Urinary bladder (tissue), 3 donors: ENCODE measurements at regions not wholly inside any gene's neighbourhood (a gene's known extent, or its start where the extent isn't known, plus 50 kb on each side); places are given as distances from the start of the nearest gene placed in this dataset.

ENCODE experiments used
- DNase-seq: peaks from one replicate; pipeline ENCODE4 v3.0.0-alpha.2; 2015; ENCODE audit errors: extremely low spot score
- H3K27ac ChIP-seq: one replicate; pipeline ENCODE4 v1.5.1; 2013; ENCODE audit warnings: low read depth, mild to moderate bottlenecking, moderate library complexity
- H3K36me3 ChIP-seq: one replicate; pipeline ENCODE4 v1.6.1; 2013; ENCODE audit warnings: mild to moderate bottlenecking, moderate library complexity; ENCODE audit not compliant: insufficient read depth
- H3K4me1 ChIP-seq: one replicate; pipeline ENCODE4 v1.6.1; 2013; ENCODE audit warnings: mild to moderate bottlenecking, moderate library complexity; ENCODE audit not compliant: insufficient read depth
- H3K4me3 ChIP-seq: one replicate; pipeline ENCODE4 v1.5.1; 2013; ENCODE audit warnings: low read depth, low read length
- WGBS: extraction: QIAGEN DNeasy Blood & Tissue Kit; methylation state at CpG from one replicate; pipeline ENCODE4 v1.1.7; 2013; 5-methylcytosine and 5-hydroxymethylcytosine counted together
- donor health status: healthy with polysubstance abuse.
- donor health status: healthy.

DNA sequence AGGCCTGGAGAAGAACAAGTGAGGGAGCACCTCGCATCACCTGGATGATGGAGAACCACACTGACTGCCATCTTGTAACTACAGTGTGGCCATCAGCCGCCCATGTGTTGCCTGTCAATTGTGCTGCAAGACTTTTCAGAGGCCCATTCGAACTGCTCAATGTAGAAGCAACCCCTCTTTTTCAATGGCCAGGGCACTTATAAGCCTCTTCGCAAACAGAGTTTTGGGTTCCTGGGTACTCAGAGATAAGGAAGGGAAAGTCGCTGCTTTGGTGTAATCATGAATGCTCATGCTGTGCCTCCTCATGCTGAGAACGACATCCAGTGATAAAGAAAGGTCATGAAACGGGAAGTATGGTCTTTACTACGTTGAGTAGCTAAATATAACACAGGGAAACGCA is 143.9 kb upstream of the SLC39A10 start:
- H3K36me3 ChIP-seq: no peaks in the 10 kb centered on the region
- no peak overlapping the region for H3K4me3 ChIP-seq
- H3K4me1 ChIP-seq: no peaks in the 10 kb centered on the region
- no peak for DNase-seq
- 63% methylated on average over 9 of the region's 9 CpGs for WGBS
- no peak overlapping the region for H3K27ac ChIP-seq

DNA sequence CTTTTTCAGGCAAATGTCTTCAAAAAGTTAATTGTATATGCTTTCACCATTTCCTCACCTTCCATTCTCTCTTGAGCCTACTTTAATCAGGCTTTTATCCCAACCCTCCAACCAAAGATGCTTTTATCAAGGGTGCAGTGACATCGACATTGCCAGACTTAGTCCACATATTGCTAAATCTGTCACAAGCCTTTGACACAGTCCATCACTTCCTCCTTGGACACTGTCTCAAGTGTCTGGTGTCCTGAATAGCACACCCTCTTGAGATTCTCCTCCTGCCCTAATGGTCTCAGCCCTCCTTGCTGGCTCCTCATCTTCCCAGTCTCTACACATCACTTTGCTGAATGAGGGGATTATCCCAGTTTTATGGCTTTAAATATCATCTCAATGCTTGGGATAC is 147.5 kb upstream of the SLC39A10 start:
- Histone ChIP-seq H3K36me3 (no peaks in the 10 kb centered on the region), H3K27ac (no peak overlapping the region), H3K4me3 (no peak overlapping the region), H3K4me1 (no peaks in the 10 kb centered on the region)
- 92% methylated on average over 1 of the region's 1 CpG for WGBS
- DNase-seq: no peak

DNA sequence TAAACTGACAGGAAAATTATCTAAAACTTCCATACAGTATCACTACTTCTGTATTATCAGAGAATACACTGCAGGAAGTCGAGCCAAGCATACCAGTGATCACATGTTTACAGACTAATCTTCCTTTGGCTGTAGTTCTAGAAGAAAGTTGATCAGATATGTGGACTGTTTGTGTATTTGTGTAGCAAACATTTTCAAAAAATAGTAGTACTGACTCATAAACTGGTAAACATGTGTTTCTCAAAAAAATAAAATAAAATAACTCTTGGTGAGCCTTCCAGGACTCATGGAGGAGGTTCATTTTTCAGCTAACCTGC is 148.9 kb upstream of the SLC39A10 start:
- no peak for DNase-seq
- Histone ChIP-seq H3K27ac (no peak overlapping the region), H3K36me3 (no peaks in the 10 kb centered on the region), H3K4me3 (no peak overlapping the region), H3K4me1 (no peaks in the 10 kb centered on the region)
- 52% methylated on average over 1 of the region's 1 CpG for WGBS

DNA sequence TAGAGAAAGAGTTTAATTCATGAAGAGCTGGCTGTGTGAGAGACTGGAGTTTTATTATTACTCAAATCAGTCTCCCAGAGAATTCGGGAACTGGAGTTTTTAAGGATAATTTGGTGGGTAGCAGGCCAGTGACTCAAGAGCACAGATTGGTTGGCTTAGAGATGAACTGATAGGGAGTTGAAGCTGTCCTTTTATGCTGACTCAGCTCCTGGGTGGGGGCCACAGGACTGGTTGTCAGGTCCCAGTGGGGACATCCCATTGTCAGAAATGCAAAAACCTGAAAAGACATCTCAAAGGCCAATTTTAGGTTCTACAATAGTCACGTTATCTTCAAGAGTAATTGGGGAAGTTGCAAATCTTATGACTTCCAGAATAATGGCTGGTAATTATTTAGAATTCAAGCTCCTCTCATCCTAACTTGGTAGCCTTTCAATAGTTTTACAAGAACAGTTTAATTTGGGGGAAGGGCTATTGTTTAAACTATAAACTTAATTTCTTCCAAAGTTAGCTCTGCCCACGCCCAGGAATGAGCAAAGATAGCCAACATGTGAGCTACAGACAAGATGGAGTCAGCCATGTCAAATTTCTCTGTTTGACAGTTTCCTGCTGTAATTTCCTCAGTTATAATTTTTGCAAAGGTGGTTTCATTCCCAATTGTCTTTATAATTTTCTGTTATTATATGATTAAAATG is 149.4 kb upstream of the SLC39A10 start:
- Histone ChIP-seq H3K4me1 (no peaks in the 10 kb centered on the region), H3K27ac (no peak overlapping the region), H3K4me3 (no peak overlapping the region), H3K36me3 (no peaks in the 10 kb centered on the region)
- WGBS: 78% methylated on average over 3 of the region's 3 CpGs
- DNase-seq: no peak

DNA sequence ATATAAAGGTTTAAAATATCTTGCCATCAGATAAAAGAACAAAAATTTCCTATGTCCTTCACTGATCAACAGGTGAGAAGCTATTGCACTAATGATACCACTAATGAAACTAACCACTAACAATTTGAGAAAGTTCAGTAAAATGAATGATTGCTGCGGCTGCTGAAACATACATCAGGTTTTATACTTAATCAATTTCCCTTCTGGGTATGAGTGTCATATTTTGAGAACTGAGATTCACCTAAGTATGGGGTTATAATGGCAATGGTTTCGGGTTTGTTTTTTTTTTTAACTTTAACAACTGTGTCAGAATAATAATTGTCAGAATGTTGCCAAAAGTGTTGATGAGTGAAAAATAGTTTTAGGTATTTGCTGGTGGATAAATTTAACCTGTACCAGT is 151.3 kb upstream of the SLC39A10 start:
- WGBS: 93% methylated on average over 2 of the region's 2 CpGs
- no peaks in the 10 kb centered on the region for H3K36me3 ChIP-seq
- no peak for DNase-seq
- no peak overlapping the region for H3K4me3 ChIP-seq
- H3K27ac ChIP-seq: no peak overlapping the region
- H3K4me1 ChIP-seq: no peaks in the 10 kb centered on the region

DNA sequence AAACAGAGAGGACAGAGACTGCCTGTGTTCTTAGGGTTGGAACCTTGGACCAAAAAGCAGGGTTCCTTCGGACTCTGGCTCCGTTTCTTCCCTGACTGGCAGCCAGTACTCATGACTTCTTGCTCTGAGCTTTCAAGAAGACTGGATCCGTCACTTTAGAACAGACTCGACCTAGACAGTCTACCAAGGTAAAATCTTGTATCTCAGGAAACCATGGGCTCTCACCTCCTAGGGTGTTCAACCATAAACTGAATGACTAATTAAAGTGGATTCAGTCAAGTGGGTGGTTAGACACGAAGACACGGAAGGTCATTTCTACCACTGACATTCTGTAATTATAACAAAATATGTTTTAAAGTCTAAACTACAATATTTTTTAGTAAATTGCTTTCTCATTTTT is 153.8 kb upstream of the SLC39A10 start:
- H3K4me1 ChIP-seq: no peaks in the 10 kb centered on the region
- H3K36me3 ChIP-seq: no peaks in the 10 kb centered on the region
- no peak for DNase-seq
- no peak overlapping the region for H3K4me3 ChIP-seq
- 92% methylated on average over 6 of the region's 6 CpGs for WGBS
- no peak overlapping the region for H3K27ac ChIP-seq

DNA sequence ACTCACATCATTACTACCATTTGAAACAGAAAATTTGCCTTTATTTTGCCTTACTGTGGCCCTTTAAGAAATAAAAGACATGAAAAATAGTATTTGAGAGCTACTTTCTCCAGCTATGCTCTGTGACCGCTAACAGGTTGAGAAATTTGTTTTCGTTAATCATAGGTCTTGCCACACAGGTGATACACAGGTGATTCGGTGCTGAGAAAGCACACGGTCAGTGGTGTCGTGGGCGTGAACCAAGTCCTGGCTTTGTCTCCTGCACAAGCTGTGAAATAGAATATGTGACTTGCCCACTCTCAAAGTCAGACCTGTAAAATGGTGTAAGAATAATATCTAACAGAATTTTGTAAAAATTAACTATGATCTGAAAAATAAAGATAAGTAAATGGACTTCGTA is 155.3 kb upstream of the SLC39A10 start:
- no peak overlapping the region for H3K4me3 ChIP-seq
- no peaks in the 10 kb centered on the region for H3K36me3 ChIP-seq
- H3K4me1 ChIP-seq: no peaks in the 10 kb centered on the region
- no peak for DNase-seq
- no peak overlapping the region for H3K27ac ChIP-seq
- 92% methylated on average over 7 of the region's 7 CpGs for whole genome bisulfite sequencing

DNA sequence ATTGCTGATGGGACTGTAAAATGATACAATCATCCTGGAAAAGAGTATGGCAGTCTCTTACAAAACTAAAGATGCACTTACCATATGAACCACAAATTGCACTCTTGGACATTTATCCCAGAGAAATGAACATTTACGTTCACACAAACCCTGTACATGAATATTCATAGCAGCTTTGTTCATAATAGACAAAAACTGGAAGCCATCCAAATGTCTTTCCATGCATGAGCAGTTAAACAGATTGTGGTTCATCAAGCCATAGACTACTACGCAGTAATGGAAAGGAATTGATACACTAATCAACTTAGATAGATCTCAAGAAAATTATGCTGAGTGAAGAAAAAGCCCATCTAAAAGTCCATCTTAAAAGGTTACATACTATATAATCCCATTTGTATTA is 156.1 kb upstream of the SLC39A10 start:
- DNase-seq: no peak
- peaks cover 1% of the 10 kb centered on the region for H3K36me3 ChIP-seq
- H3K27ac ChIP-seq: no peak overlapping the region
- WGBS: 88% methylated on average over 2 of the region's 2 CpGs
- H3K4me1 ChIP-seq: no peaks in the 10 kb centered on the region
- H3K4me3 ChIP-seq: no peak overlapping the region

DNA sequence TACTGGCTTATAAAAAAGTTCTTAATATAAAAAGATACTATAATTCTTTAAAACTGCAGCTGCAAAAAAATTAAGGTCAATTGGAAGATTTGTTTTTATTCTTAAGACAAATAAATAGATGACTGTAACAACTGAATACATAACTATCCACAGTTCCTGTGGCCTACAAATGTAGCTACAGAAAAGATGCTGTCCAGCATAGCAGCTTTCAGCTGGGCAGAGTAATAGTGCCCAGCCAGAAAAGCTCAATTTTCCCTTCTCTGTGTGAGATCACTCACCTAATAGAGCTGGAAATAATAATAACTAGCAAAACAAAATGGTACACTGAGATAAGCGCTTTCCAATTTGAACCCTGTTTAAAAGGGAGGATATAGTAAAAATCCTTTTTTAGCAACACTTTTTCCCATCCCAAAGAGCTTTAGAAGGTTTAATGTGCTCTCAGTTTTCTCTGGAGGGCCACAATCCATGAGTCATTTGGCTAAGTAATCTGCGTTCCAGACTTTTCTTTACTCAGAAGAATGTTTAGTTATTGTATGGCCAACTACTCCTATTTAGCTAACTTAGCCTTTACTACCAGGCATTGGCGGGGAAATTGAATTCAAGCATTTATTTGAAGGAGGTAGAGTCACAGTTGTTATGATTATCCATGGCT is 158.1 kb upstream of the SLC39A10 start:
- no peak overlapping the region for H3K4me3 ChIP-seq
- H3K27ac ChIP-seq: no peak overlapping the region
- WGBS: 79% methylated on average over 3 of the region's 3 CpGs
- no peak for DNase-seq
- H3K36me3 ChIP-seq: peaks cover 1% of the 10 kb centered on the region
- no peaks in the 10 kb centered on the region for H3K4me1 ChIP-seq

DNA sequence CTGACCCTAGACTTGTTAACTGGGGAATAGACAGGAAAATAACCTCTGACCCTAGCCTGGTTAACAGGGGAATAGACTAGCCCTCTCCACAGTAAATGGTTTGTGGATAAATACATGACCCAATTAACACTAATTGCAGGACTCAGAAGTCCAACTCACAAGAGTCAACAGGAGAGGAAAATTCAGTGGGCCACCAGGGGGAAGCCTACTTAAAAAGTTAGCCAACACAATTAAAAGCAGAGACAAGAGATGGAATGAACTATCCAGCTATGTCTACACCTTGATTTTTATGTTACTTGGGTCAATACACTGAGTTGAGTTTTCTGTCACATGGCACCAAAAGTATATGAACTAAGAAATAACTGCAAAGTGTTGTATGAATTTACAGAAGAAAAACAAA is 158.8 kb upstream of the SLC39A10 start:
- Histone ChIP-seq H3K27ac (no peak overlapping the region), H3K4me1 (no peaks in the 10 kb centered on the region), H3K4me3 (no peak overlapping the region), H3K36me3 (peaks cover 1% of the 10 kb centered on the region)
- no peak for DNase-seq

DNA sequence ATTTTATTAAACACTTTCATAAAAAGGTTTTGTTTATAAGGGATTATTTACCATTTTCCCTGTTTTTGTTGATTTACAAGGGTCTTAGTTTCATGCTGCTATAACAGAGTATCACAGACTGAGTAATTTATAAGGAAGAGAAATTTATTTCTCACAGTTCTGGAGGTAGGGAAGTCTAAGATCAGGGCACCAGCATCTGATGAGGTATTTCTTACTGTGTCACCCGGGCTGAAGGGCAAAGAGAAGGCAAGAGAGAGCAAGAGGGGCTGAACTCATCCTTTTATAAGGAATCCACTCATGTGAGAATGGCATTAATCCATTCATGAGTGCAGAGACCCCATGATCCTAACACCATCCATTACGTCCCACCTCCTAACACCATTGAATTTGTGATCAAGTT is 160.0 kb upstream of the SLC39A10 start:
- no peak for DNase-seq
- Histone ChIP-seq H3K4me3 (no peak overlapping the region), H3K4me1 (no peaks in the 10 kb centered on the region), H3K36me3 (peaks cover 1% of the 10 kb centered on the region), H3K27ac (no peak overlapping the region)
- 92% methylated on average over 2 of the region's 2 CpGs for whole genome bisulfite sequencing

DNA sequence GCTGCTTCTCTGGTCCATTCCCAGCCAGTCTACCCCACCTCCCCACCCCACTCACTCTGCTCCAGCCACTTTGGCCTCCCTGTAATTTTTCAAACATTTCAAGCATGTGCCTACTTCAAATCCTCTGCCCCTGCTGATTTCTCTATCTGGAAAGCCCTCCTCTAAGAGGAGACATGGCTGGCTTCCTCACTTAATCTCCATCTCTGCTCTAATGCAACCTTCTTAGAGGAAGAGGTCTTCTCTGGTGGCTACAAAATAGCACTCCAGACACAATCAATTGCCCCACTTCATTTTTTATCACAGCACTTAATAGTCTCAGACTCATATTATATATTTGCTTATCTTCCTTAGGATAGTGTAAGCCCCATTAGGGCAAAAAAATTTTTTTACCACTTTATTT is 161.1 kb upstream of the SLC39A10 start:
- Histone ChIP-seq H3K4me1 (no peaks in the 10 kb centered on the region), H3K36me3 (peaks cover 1% of the 10 kb centered on the region), H3K4me3 (no peak overlapping the region), H3K27ac (no peak overlapping the region)
- DNase-seq: no peak

DNA sequence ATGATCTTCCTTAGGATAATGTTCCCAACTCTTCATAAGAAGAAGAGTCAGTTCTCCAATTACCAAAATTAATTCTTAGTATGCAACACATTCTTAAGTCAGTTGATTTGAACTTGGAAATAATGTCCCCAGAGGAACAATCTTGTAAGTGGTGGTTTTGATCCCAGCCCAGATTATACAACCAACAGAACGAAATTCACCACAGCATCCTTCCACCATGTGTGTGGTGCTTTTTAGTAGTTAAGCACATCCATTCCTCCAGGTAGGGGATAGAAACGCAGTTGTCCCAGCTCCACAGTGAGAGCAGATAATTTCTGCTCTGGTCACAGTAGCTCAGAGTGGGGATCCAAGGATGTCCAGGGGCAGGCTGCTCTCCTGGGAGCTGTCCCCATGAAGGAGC is 161.7 kb upstream of the SLC39A10 start:
- DNase-seq: no peak
- Histone ChIP-seq H3K4me3 (no peak overlapping the region), H3K4me1 (no peaks in the 10 kb centered on the region), H3K36me3 (peaks cover 1% of the 10 kb centered on the region), H3K27ac (no peak overlapping the region)
- 88% methylated on average over 2 of the region's 2 CpGs for WGBS

DNA sequence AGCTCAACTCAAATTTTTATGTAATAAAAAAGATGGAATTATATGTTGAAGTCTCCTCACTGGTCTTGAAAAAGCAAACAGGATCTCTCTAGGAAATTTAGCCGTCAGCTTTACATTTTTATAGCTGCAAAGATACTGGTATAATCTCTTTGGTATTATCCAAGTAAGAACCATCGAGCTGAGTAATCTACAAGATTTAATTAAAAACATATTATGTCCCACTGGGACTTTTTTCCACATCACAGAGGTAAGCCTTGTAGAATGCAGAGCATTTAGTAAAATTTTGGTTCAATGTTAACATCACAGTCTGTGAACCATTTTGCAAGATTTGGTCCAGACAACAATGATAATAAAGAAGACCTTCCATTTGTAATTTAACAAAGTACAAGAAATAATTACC is 162.6 kb upstream of the SLC39A10 start:
- Histone ChIP-seq H3K4me3 (no peak overlapping the region), H3K4me1 (no peaks in the 10 kb centered on the region), H3K27ac (no peak overlapping the region), H3K36me3 (peaks cover 1% of the 10 kb centered on the region)
- 48% methylated on average over 2 of the region's 2 CpGs for WGBS
- DNase-seq: no peak

DNA sequence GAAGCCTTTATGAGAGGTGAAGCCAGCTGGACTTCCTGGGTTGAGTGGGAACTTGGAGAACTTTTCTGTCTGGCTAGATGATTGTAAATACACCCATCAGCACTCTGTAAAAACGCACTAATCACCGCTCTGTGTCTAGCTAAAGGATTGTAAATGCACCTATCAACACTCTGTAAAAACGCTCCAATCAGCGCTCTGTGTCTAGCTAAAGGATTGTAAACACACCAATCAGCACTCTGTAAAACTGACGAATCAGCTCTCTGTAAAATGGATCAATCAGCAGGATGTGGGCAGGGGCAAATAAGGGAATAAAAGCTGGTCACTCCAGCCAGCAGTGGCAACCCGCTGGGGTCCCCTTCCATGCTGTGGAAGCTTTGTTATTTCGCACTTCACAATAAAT is 163.6 kb upstream of the SLC39A10 start:
- 83% methylated on average over 7 of the region's 7 CpGs for WGBS
- Histone ChIP-seq H3K4me1 (no peaks in the 10 kb centered on the region), H3K27ac (no peak overlapping the region), H3K4me3 (no peak overlapping the region), H3K36me3 (peaks cover 1% of the 10 kb centered on the region)
- DNase-seq: no peak
